Spleen (tissue), 7 donors: ENCODE measurements at regions not wholly inside any gene's neighbourhood (a gene's known extent, or its start where the extent isn't known, plus 50 kb on each side); places are given as distances from the start of the nearest gene placed in this dataset.

Source experiments
- CTCF ChIP-seq, 11 experiments: fragments of 200-600 bp in 7 of 11; fragments of 450-650 bp in 4 of 11; sonication (generic) in 4 of 11; IDR thresholded peaks in 8 of 11; conservative IDR thresholded peaks in 3 of 11; 1 replicate in 7 of 11; 2 replicates in 4 of 11; pipeline versions ENCODE4 v1.4.0 to v1.8.0; 2016 to 2021; ENCODE audit warnings: antibody characterized with exemption in 11 of 11, inconsistent platforms in 4 of 11, mild to moderate bottlenecking in 1 of 11
- POLR2AphosphoS5 ChIP-seq, 3 donors: sonication (generic); formaldehyde crosslinking; IDR thresholded peaks; one replicate each; pipeline ENCODE4 v1.5.1; 2017; ENCODE audit warnings: antibody characterized with exemption in 3 of 3
- donor health status: DM: no; HTN: no; CAD: no; lungs with moderate emphysema.
- donor health status: DM: no; HTN: no; CAD: no.
- donor health status: DM: no; HTN: no; CAD: no.

GRCh38 chr2:121887513-121888188, 132.2 kb downstream of the TSN start:
- no peak for TF ChIP-seq CTCF (IDR thresholded peaks at IDR 0.05 in 8 of 11, conservative IDR thresholded peaks at IDR 0.05 in 3 of 11)
- TF ChIP-seq POLR2AphosphoS5 (IDR thresholded peaks at IDR 0.05): no peak
